EL (cell line): ENCODE measurements at regions not wholly inside any gene's neighbourhood (a gene's known extent, or its start where the extent isn't known, plus 50 kb on each side); places are given as distances from the start of the nearest gene placed in this dataset.

ENCODE experiments used
- DNase-seq: peaks from one replicate; pipeline ENCODE4 v3.0.0-alpha.2; 2016

- DNase-seq, result no peak
These were observed 497.5 kb downstream of the COG6 start for GRCh38 chr13:40152922-40153321.

GRCh38 chr13:40153516-40153915 lies 498.1 kb downstream of the COG6 start:
- DNase-seq, result no peak

- DNase-seq, result no peak
These were observed 499.7 kb downstream of the COG6 start for GRCh38 chr13:40155201-40155600.

- DNase-seq, result peak; percentile 47
These were observed 502.8 kb downstream of the COG6 start for GRCh38 chr13:40158218-40158617.

- no peak for DNase-seq
These were observed 503.3 kb downstream of the COG6 start for GRCh38 chr13:40158757-40159156.

GRCh38 chr13:40159736-40160135 lies 504.3 kb downstream of the COG6 start:
- no peak for DNase-seq

GRCh38 chr13:40160618-40161350 lies 505.3 kb downstream of the COG6 start:
- DNase-seq, result no peak

GRCh38 chr13:40161351-40161810 lies 505.1 kb downstream of the FOXO1 start:
- no peak for DNase-seq

GRCh38 chr13:40161931-40162330 lies 504.5 kb downstream of the FOXO1 start:
- no peak for DNase-seq

- no peak for DNase-seq
These were observed 503.1 kb downstream of the FOXO1 start for GRCh38 chr13:40163066-40164000.

GRCh38 chr13:40164133-40164532 lies 502.3 kb downstream of the FOXO1 start:
- peak; percentile 54 for DNase-seq

- no peak for DNase-seq
These were observed 501.0 kb downstream of the FOXO1 start for GRCh38 chr13:40165316-40165932.

GRCh38 chr13:40167327-40167726 lies 499.1 kb downstream of the FOXO1 start:
- DNase-seq, result no peak

- DNase-seq, result no peak
These were observed 497.8 kb downstream of the FOXO1 start for GRCh38 chr13:40168425-40169166.

GRCh38 chr13:40169476-40169875 lies 497.0 kb downstream of the FOXO1 start:
- no peak for DNase-seq

GRCh38 chr13:40170091-40170490 lies 496.4 kb downstream of the FOXO1 start:
- no peak for DNase-seq

GRCh38 chr13:40170982-40171381 lies 495.5 kb downstream of the FOXO1 start:
- DNase-seq, result no peak

GRCh38 chr13:40171566-40171965 lies 494.9 kb downstream of the FOXO1 start:
- DNase-seq, result no peak

- DNase-seq, result no peak
These were observed 494.3 kb downstream of the FOXO1 start for GRCh38 chr13:40172149-40172591.

- no peak for DNase-seq
These were observed 493.6 kb downstream of the FOXO1 start for GRCh38 chr13:40172878-40173277.

GRCh38 chr13:40175639-40176038 lies 490.8 kb downstream of the FOXO1 start:
- DNase-seq, result no peak

GRCh38 chr13:40176242-40176641 lies 490.2 kb downstream of the FOXO1 start:
- DNase-seq, result no peak

- DNase-seq, result no peak
These were observed 488.3 kb downstream of the FOXO1 start for GRCh38 chr13:40178130-40178529.
